HG02678 (cell line): ENCODE measurements at regions not wholly inside any gene's neighbourhood (a gene's known extent, or its start where the extent isn't known, plus 50 kb on each side); places are given as distances from the start of the nearest gene placed in this dataset.
A peak's percentile ranks its signal among the peaks of the same experiment; 100 is the strongest.
"Not testable (repeated sequence)": the region's sequence is repeated elsewhere in the genome, so short reads cannot be mapped to it uniquely, and the experiment has no call there.

Source experiments
- ATAC-seq: cut with Tn5 transposase; IDR thresholded peaks from one replicate; pipeline ENCODE4 v1.9.1; 2021; ENCODE audit warnings: mild to moderate bottlenecking, moderate library complexity; ENCODE audit not compliant: unreplicated experiment

GRCh38 chr1:149695066-149695465, 87.4 kb upstream of the FCGR1A start:
- ATAC-seq, result not testable (repeated sequence)

- not testable (repeated sequence) for ATAC-seq
These were observed 82.3 kb upstream of the FCGR1A start for GRCh38 chr1:149700220-149700619.

- not testable (repeated sequence) for ATAC-seq
These were observed 81.6 kb upstream of the FCGR1A start for GRCh38 chr1:149700677-149701567.

GRCh38 chr1:149708192-149708853, 74.2 kb upstream of the FCGR1A start:
- peak; percentile 93 for ATAC-seq

- not testable (repeated sequence) for ATAC-seq
These were observed 70.8 kb upstream of the FCGR1A start for GRCh38 chr1:149711651-149712050.

GRCh38 chr1:149712154-149712927, 70.2 kb upstream of the FCGR1A start:
- ATAC-seq, result not testable (repeated sequence)

GRCh38 chr1:149713513-149713912, 69.0 kb upstream of the FCGR1A start:
- ATAC-seq, result not testable (repeated sequence)

- not testable (repeated sequence) for ATAC-seq
These were observed 68.5 kb upstream of the FCGR1A start for GRCh38 chr1:149713952-149714351.

- not testable (repeated sequence) for ATAC-seq
These were observed 57.7 kb upstream of the FCGR1A start for GRCh38 chr1:149724618-149725302.

GRCh38 chr1:149726688-149727087, 55.8 kb upstream of the FCGR1A start:
- not testable (repeated sequence) for ATAC-seq

GRCh38 chr1:149728598-149728997, 53.9 kb upstream of the FCGR1A start:
- ATAC-seq, result not testable (repeated sequence)
